Stimulated activated CD8-positive, alpha-beta memory T cell treated with anti-CD3 and anti-CD28 coated beads, Interleukin-7, amount 100 ng/mL, for 4 hours (primary cell): ENCODE measurements at regions not wholly inside any gene's neighbourhood (a gene's known extent, or its start where the extent isn't known, plus 50 kb on each side); places are given as distances from the start of the nearest gene placed in this dataset.
"Not testable (repeated sequence)": the region's sequence is repeated elsewhere in the genome, so short reads cannot be mapped to it uniquely, and the experiment has no call there.

Source experiments
- DNase-seq, 2 donors: peaks; one replicate each; pipeline ENCODE4 v3.0.0-alpha.2; 2020; ENCODE audit warnings: low read depth in 2 of 2

GRCh38 chr4:66433706-66434105, 763.4 kb upstream of the EPHA5 start:
- DNase-seq = no peak

GRCh38 chr4:66430856-66431255, 760.6 kb upstream of the EPHA5 start:
- no peak for DNase-seq

GRCh38 chr4:66429276-66429675, 759.0 kb upstream of the EPHA5 start:
- DNase-seq = no peak

- DNase-seq = no peak
Measured at GRCh38 chr4:66416425-66416824, 746.1 kb upstream of the EPHA5 start.

GRCh38 chr4:66404141-66404540, 733.9 kb upstream of the EPHA5 start:
- DNase-seq = no peak

- DNase-seq = no peak
Measured at GRCh38 chr4:66376921-66377320, 706.6 kb upstream of the EPHA5 start.

GRCh38 chr4:66376396-66376795, 706.1 kb upstream of the EPHA5 start:
- no peak for DNase-seq

- DNase-seq = no peak
Measured at GRCh38 chr4:66373268-66373667, 703.0 kb upstream of the EPHA5 start.

GRCh38 chr4:66372706-66373105, 702.4 kb upstream of the EPHA5 start:
- no peak for DNase-seq

GRCh38 chr4:66367043-66367660, 696.9 kb upstream of the EPHA5 start:
- no peak for DNase-seq

GRCh38 chr4:66360395-66360794, 690.1 kb upstream of the EPHA5 start:
- not testable (repeated sequence) for DNase-seq

GRCh38 chr4:66357316-66357715, 687.0 kb upstream of the EPHA5 start:
- DNase-seq = no peak

GRCh38 chr4:66355328-66355727, 685.0 kb upstream of the EPHA5 start:
- DNase-seq = no peak

- DNase-seq = no peak
Measured at GRCh38 chr4:66351761-66352160, 681.5 kb upstream of the EPHA5 start.

- no peak for DNase-seq
Measured at GRCh38 chr4:66340286-66340893, 670.1 kb upstream of the EPHA5 start.

GRCh38 chr4:66339007-66339406, 668.7 kb upstream of the EPHA5 start:
- DNase-seq = no peak

GRCh38 chr4:66331761-66332160, 661.5 kb upstream of the EPHA5 start:
- no peak for DNase-seq

- DNase-seq = no peak
Measured at GRCh38 chr4:66330125-66330524, 659.8 kb upstream of the EPHA5 start.

GRCh38 chr4:66328803-66329574, 658.7 kb upstream of the EPHA5 start:
- DNase-seq = no peak

GRCh38 chr4:66307641-66308438, 637.6 kb upstream of the EPHA5 start:
- DNase-seq = no peak

GRCh38 chr4:66300336-66300934, 630.1 kb upstream of the EPHA5 start:
- no peak for DNase-seq

- no peak for DNase-seq
Measured at GRCh38 chr4:66298569-66298968, 628.3 kb upstream of the EPHA5 start.
